H9 (cell line): ENCODE measurements at regions not wholly inside any gene's neighbourhood (a gene's known extent, or its start where the extent isn't known, plus 50 kb on each side); places are given as distances from the start of the nearest gene placed in this dataset.

Experiments
- DNase-seq: peaks from one replicate; pipeline ENCODE4 v3.0.0-alpha.2; 2017
- H2AFZ ChIP-seq: one replicate; pipeline ENCODE4 v1.6.1; 2013; ENCODE audit warnings: mild to moderate bottlenecking, low read length, control low read depth, moderate library complexity
- H2AK5ac ChIP-seq: 2 replicates; pipeline ENCODE4 v1.6.1; 2013; ENCODE audit warnings: low read length, control low read depth, mixed read lengths; ENCODE audit not compliant: insufficient read length
- H2BK120ac ChIP-seq: one replicate; pipeline ENCODE4 v1.6.1; 2013; ENCODE audit warnings: low read depth, mild to moderate bottlenecking, low read length, control low read depth, inconsistent platforms; ENCODE audit not compliant: poor library complexity, severe bottlenecking
- H2BK12ac ChIP-seq: 2 replicates; pipeline ENCODE4 v1.6.1; 2013; ENCODE audit warnings: low read length, control low read depth, mixed read lengths, low read depth; ENCODE audit not compliant: insufficient read length
- H2BK15ac ChIP-seq: 2 replicates; pipeline ENCODE4 v1.6.1; 2013; ENCODE audit warnings: low read depth, low read length, control low read depth
- H2BK20ac ChIP-seq: one replicate; pipeline ENCODE4 v1.6.1; 2013; ENCODE audit warnings: low read depth, mild to moderate bottlenecking, low read length, control low read depth, inconsistent platforms; ENCODE audit not compliant: poor library complexity, severe bottlenecking
- H2BK5ac ChIP-seq: 2 replicates; pipeline ENCODE4 v1.6.1; 2013; ENCODE audit warnings: low read length, control low read depth, mixed read lengths; ENCODE audit not compliant: insufficient read length
- H3K14ac ChIP-seq: 2 replicates; pipeline ENCODE4 v1.6.1; 2013; ENCODE audit warnings: low read length, control low read depth; ENCODE audit not compliant: insufficient read depth
- H3K18ac ChIP-seq: 2 replicates; pipeline ENCODE4 v1.6.1; 2013; ENCODE audit warnings: low read depth, mild to moderate bottlenecking, mixed read lengths, low read length, control low read depth; ENCODE audit not compliant: insufficient read length
- H3K23ac ChIP-seq: 2 replicates; pipeline ENCODE4 v1.6.1; 2013; ENCODE audit warnings: low read length, control low read depth, mixed read lengths, low read depth; ENCODE audit not compliant: insufficient read length
- H3K23me2 ChIP-seq: 2 replicates; pipeline ENCODE4 v1.6.1; 2013; ENCODE audit warnings: low read depth, mild to moderate bottlenecking, mixed read lengths, low read length, control low read depth; ENCODE audit not compliant: insufficient read length, poor library complexity, severe bottlenecking
- H3K27ac ChIP-seq: 2 replicates; pipeline ENCODE4 v1.5.1; 2013; ENCODE audit warnings: low read length, control low read depth, mixed read lengths, low read depth; ENCODE audit not compliant: insufficient read length
- H3K27me3 ChIP-seq: 2 replicates; pipeline ENCODE4 v1.6.1; 2013; ENCODE audit warnings: low read length, control low read depth, inconsistent platforms; ENCODE audit not compliant: insufficient read depth
- H3K4ac ChIP-seq: 2 replicates; pipeline ENCODE4 v1.6.1; 2013; ENCODE audit warnings: low read depth, mild to moderate bottlenecking, control low read depth, inconsistent platforms, low read length, moderate library complexity
- H3K4me1 ChIP-seq: 2 replicates; pipeline ENCODE4 v1.6.1; 2013; ENCODE audit warnings: low read length, control low read depth, inconsistent platforms; ENCODE audit not compliant: insufficient read depth
- H3K4me2 ChIP-seq: 2 replicates; pipeline ENCODE4 v1.6.1; 2013; ENCODE audit warnings: low read length, control low read depth, mixed read lengths; ENCODE audit not compliant: insufficient read length, insufficient read depth
- H3K56ac ChIP-seq: 2 replicates; pipeline ENCODE4 v1.6.1; 2013; ENCODE audit warnings: low read depth, mild to moderate bottlenecking, mixed read lengths, low read length, control low read depth; ENCODE audit not compliant: insufficient read length
- H3K79me1 ChIP-seq: 2 replicates; pipeline ENCODE4 v1.6.1; 2013; ENCODE audit warnings: low read depth, mild to moderate bottlenecking, moderate library complexity, low read length, control low read depth, inconsistent platforms; ENCODE audit not compliant: insufficient read depth, poor library complexity, severe bottlenecking
- H3K79me2 ChIP-seq: 2 replicates; pipeline ENCODE4 v1.6.1; 2013; ENCODE audit warnings: low read length, control low read depth, inconsistent platforms; ENCODE audit not compliant: insufficient read depth
- H3K9ac ChIP-seq: 2 replicates; pipeline ENCODE4 v1.6.1; 2013; ENCODE audit warnings: low read length, control low read depth, mixed read lengths; ENCODE audit not compliant: insufficient read length; ENCODE audit errors: extremely low read depth
- H3K9me3 ChIP-seq: one replicate; pipeline ENCODE4 v1.6.1; 2013; ENCODE audit warnings: low read depth, low read length, inconsistent platforms; ENCODE audit not compliant: control insufficient read depth
- H3T11ph ChIP-seq: one replicate; pipeline ENCODE4 v1.6.1; 2013; ENCODE audit warnings: mild to moderate bottlenecking, low read length, control low read depth, inconsistent platforms
- H4K20me1 ChIP-seq: one replicate; pipeline ENCODE4 v1.6.1; 2013; ENCODE audit not compliant: control insufficient read depth, insufficient read length, insufficient read depth
- H4K5ac ChIP-seq: 2 replicates; pipeline ENCODE4 v1.6.1; 2013; ENCODE audit warnings: low read depth, mild to moderate bottlenecking, mixed read lengths, low read length, control low read depth; ENCODE audit not compliant: insufficient read length
- H4K8ac ChIP-seq: replicated peaks from 2 replicates; pipeline ENCODE4 v1.6.1; 2013; ENCODE audit warnings: low read length, control low read depth, mixed read lengths, low read depth; ENCODE audit not compliant: insufficient read length
- H4K91ac ChIP-seq: 2 replicates; pipeline ENCODE4 v1.6.1; 2013; ENCODE audit warnings: low read depth, mild to moderate bottlenecking, moderate library complexity, mixed read lengths, low read length, control low read depth; ENCODE audit not compliant: insufficient read length
- H3K27ac Mint-ChIP-seq, 3 experiments: 2 replicates in 2 of 3; 3 replicates in 1 of 3; pipeline ENCODE4 v1.8.0; 2020 to 2021; ENCODE audit warnings: mixed read lengths in 3 of 3, mild to moderate bottlenecking in 1 of 3, moderate library complexity in 1 of 3
- H3K27me3 Mint-ChIP-seq: 2 replicates; pipeline ENCODE4 v1.8.0; 2021; ENCODE audit warnings: low read depth, mild to moderate bottlenecking, moderate library complexity, mixed read lengths
- H3K36me3 Mint-ChIP-seq, 3 experiments: 2 replicates in 2 of 3; 3 replicates in 1 of 3; pipeline ENCODE4 v1.8.0; 2020 to 2021; ENCODE audit warnings: low read depth in 3 of 3, mixed read lengths in 3 of 3; ENCODE audit not compliant: insufficient read depth in 1 of 3
- H3K4me1 Mint-ChIP-seq, 2 experiments: 2 replicates each; pipeline ENCODE4 v1.8.0; 2020; ENCODE audit warnings: mixed read lengths in 2 of 2
- H3K4me3 Mint-ChIP-seq, 2 experiments: 2 replicates in 1 of 2; 3 replicates in 1 of 2; pipeline ENCODE4 v1.8.0; 2020 to 2021; ENCODE audit warnings: mild to moderate bottlenecking in 2 of 2, mixed read lengths in 2 of 2, moderate library complexity in 1 of 2
- H3K9me3 Mint-ChIP-seq, 2 experiments: 2 replicates in 1 of 2; 3 replicates in 1 of 2; pipeline ENCODE4 v1.8.0; 2020; ENCODE audit warnings: mild to moderate bottlenecking in 2 of 2, mixed read lengths in 2 of 2, moderate library complexity in 1 of 2
- WGBS: extraction: QIAGEN DNeasy Blood & Tissue Kit; methylation state at CpG from one replicate; pipeline ENCODE4 v1.1.7; 2013; ENCODE audit warnings: missing lambda C conversion rate, low lambda C conversion rate, mixed read lengths; ENCODE audit not compliant: insufficient read length; ENCODE audit errors: extremely low coverage; 5-methylcytosine and 5-hydroxymethylcytosine counted together
- TF ChIP-seq, protein P1 (sequence below): fragments of 200-600 bp; sonication (generic); conservative IDR thresholded peaks from 3 replicates; pipeline ENCODE4 v1.8.0; 2021; ENCODE audit warnings: antibody characterized with exemption, mild to moderate bottlenecking

DNA sequence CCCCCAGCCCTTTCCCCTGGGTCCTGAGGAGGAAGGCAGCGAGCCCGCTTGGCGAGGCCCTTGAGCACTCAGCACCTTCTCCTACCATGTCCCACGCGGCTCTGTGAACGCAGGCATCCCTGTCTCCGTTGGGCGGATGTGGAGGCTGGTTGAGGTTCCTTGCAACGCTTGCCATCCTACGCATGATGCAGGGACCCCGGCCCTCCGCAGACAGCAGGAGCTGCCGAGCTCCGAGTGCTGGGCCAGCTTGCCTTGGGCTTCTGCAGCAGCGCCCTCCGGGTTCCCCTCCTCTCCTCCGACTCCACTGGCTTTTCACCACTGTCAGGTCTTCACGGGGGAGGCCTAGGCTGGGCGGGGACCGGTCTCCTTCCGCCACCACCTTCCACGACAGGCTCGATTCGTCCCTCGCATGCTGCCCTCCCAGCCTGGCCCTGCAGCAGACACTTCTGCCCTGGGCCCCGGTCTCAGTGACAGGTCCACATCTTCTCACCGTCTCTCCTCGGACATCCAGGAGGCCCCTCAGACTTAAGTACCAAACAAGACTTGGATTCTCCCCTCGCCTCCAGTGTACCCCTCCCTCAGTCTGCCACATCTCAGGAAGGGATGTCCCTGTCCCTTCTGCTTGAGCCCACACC, 67.6 kb upstream of the HGFAC start:
- Histone ChIP-seq H2AFZ (no peak overlapping the region), H3K23me2 (peaks cover 3% of the 10 kb centered on the region), H3K27ac (no peak overlapping the region), H3K23ac (no peak overlapping the region), H4K20me1 (no peaks in the 10 kb centered on the region), H3K79me1 (no peaks in the 10 kb centered on the region), H3K9me3 (no peaks in the 10 kb centered on the region), H2BK12ac (no peak overlapping the region), H3K56ac (no peak overlapping the region), H3K14ac (no peak overlapping the region; the same call in 1 of the 2 replicates), H2AK5ac (no peak overlapping the region), H2BK20ac (no peak overlapping the region), H3T11ph (no peak overlapping the region), H3K27me3 (no peaks in the 10 kb centered on the region; the same call in 1 of the 2 replicates), H4K5ac (no peak overlapping the region), H4K91ac (no peak overlapping the region), H2BK15ac (no peak overlapping the region), H2BK5ac (no peak overlapping the region), H3K4me2 (no peak overlapping the region), H2BK120ac (no peak overlapping the region), H3K18ac (no peak overlapping the region), H3K4me1 (peaks cover 8% of the 10 kb centered on the region; the same call in 1 of the 2 replicates), H3K4ac (no peak overlapping the region), H3K9ac (no peak overlapping the region), H3K79me2 (no peaks in the 10 kb centered on the region), H4K8ac (no peak overlapping the region)
- H3K4me1 Mint-ChIP-seq: peaks cover 36% of the 10 kb centered on the region in 2 experiments
- no peak for DNase-seq
- no CpG with 5 or more reads among the region's 29 CpGs for WGBS
- H3K27me3 Mint-ChIP-seq: peaks cover 17% of the 10 kb centered on the region
- peak overlapping the region in 1 of 3 experiments; percentile 87; a peak in 1 of 7 replicates for H3K27ac Mint-ChIP-seq
- peaks cover 6 to 10% of the 10 kb centered on the region in 2 experiments; a peak in 4 of 5 replicates for H3K9me3 Mint-ChIP-seq
- H3K4me3 Mint-ChIP-seq: no peak overlapping the region; a peak in 1 of 5 replicates
- H3K36me3 Mint-ChIP-seq: peaks cover 10 to 20% (median 11%) of the 10 kb centered on the region in 3 experiments
- TF ChIP-seq, protein P1, sequence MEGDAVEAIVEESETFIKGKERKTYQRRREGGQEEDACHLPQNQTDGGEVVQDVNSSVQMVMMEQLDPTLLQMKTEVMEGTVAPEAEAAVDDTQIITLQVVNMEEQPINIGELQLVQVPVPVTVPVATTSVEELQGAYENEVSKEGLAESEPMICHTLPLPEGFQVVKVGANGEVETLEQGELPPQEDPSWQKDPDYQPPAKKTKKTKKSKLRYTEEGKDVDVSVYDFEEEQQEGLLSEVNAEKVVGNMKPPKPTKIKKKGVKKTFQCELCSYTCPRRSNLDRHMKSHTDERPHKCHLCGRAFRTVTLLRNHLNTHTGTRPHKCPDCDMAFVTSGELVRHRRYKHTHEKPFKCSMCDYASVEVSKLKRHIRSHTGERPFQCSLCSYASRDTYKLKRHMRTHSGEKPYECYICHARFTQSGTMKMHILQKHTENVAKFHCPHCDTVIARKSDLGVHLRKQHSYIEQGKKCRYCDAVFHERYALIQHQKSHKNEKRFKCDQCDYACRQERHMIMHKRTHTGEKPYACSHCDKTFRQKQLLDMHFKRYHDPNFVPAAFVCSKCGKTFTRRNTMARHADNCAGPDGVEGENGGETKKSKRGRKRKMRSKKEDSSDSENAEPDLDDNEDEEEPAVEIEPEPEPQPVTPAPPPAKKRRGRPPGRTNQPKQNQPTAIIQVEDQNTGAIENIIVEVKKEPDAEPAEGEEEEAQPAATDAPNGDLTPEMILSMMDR: no peak
